ENCODE measurements at regions not wholly inside any gene's neighbourhood (a gene's known extent, or its start where the extent isn't known, plus 50 kb on each side); places are given as distances from the start of the nearest gene placed in this dataset.

DNA sequence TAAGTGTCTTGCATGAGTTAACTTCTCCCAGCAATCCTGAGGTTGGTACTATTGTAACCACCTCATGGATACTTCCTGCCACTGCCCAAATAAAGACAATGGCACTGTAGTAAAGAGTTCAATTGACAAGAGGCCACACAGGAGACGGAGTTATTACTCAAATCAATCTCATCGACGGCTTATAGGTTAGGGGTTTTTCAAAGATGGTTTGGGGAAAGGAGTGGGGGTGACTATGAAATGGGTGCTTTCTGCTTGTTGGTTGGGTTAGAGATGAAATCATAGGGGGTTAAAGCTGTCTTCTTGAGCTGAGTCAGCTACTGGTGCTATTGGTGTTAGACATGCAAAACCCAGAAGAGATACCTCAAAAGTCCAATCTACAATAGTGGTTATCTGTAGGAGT, 1258.0 kb upstream of the ZEB2 start:
- TF ChIP-seq EZH2 (IDR thresholded peaks at IDR 0.05; ENCODE audit: low read length, unreplicated experiment) = no peak
- TF ChIP-seq, protein P1, sequence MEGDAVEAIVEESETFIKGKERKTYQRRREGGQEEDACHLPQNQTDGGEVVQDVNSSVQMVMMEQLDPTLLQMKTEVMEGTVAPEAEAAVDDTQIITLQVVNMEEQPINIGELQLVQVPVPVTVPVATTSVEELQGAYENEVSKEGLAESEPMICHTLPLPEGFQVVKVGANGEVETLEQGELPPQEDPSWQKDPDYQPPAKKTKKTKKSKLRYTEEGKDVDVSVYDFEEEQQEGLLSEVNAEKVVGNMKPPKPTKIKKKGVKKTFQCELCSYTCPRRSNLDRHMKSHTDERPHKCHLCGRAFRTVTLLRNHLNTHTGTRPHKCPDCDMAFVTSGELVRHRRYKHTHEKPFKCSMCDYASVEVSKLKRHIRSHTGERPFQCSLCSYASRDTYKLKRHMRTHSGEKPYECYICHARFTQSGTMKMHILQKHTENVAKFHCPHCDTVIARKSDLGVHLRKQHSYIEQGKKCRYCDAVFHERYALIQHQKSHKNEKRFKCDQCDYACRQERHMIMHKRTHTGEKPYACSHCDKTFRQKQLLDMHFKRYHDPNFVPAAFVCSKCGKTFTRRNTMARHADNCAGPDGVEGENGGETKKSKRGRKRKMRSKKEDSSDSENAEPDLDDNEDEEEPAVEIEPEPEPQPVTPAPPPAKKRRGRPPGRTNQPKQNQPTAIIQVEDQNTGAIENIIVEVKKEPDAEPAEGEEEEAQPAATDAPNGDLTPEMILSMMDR (conservative IDR thresholded peaks at IDR 0.05; ENCODE audit: low read depth, low read length) = no peak

Data from PC-3 (cell line).